ENCODE measurements at regions not wholly inside any gene's neighbourhood (a gene's known extent, or its start where the extent isn't known, plus 50 kb on each side); places are given as distances from the start of the nearest gene placed in this dataset.

DNA sequence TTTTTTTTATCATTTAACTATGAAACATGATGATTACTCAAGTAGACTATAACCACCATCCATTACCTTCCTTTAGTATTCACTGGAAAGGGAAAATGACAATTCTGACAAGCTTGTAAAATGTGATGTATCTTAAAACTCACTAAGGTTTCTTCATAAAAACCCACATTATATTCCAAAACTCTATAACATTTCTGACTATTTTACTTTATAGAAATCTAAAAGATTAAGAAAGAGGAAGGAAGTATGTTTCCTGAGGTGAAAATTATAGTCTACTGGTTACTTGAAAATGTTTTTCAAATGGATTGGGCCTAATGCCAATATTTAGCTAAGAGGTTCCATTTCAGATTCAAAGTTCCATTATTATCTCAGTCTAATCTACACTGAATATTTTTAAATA lies 1982.2 kb upstream of the C9orf72 start:
- H3K27ac ChIP-seq = no peak overlapping the region
- H3K9me3 ChIP-seq = no peaks in the 10 kb centered on the region
- DNase-seq (ENCODE audit: low spot score) = no peak
- TF ChIP-seq POLR2AphosphoS5 (IDR thresholded peaks at IDR 0.05) = no peak
- TF ChIP-seq, protein P1, sequence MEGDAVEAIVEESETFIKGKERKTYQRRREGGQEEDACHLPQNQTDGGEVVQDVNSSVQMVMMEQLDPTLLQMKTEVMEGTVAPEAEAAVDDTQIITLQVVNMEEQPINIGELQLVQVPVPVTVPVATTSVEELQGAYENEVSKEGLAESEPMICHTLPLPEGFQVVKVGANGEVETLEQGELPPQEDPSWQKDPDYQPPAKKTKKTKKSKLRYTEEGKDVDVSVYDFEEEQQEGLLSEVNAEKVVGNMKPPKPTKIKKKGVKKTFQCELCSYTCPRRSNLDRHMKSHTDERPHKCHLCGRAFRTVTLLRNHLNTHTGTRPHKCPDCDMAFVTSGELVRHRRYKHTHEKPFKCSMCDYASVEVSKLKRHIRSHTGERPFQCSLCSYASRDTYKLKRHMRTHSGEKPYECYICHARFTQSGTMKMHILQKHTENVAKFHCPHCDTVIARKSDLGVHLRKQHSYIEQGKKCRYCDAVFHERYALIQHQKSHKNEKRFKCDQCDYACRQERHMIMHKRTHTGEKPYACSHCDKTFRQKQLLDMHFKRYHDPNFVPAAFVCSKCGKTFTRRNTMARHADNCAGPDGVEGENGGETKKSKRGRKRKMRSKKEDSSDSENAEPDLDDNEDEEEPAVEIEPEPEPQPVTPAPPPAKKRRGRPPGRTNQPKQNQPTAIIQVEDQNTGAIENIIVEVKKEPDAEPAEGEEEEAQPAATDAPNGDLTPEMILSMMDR (IDR thresholded peaks at IDR 0.05) = no peak
- no peak for TF ChIP-seq POLR2A (IDR thresholded peaks at IDR 0.05)
- no peaks in the 10 kb centered on the region for H3K4me1 ChIP-seq (replicated peaks)
- no peak overlapping the region for H3K4me3 ChIP-seq
- H3K27me3 ChIP-seq (replicated peaks; ENCODE audit: insufficient read depth) = no peaks in the 10 kb centered on the region
- H3K36me3 ChIP-seq = no peaks in the 10 kb centered on the region
- intact Hi-C loops (cut with DNase I) = no loop called here

DNA sequence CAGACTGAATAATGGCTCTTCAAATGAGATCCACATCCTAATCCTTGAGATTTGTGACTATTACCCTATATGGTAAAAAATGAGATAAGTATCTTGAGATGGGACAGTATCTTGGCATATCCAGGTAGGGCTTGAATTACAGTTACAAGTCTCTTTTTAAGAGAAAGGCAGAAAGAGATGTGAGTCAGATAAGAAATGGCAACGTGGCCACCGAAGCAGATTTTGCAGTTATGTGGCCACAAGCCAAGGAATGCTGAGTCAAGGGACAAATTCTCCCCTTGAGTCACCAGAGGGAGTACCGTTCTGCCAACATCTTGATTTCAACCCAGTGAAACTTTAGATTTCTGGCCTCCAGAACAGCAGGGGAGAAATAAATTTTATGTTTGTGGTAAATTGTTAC lies 1983.0 kb upstream of the C9orf72 start:
- Histone ChIP-seq H3K27me3 (replicated peaks; ENCODE audit: insufficient read depth) (no peaks in the 10 kb centered on the region), H3K4me1 (replicated peaks) (no peaks in the 10 kb centered on the region), H3K4me3 (no peak overlapping the region), H3K9me3 (no peaks in the 10 kb centered on the region), H3K27ac (no peak overlapping the region), H3K36me3 (no peaks in the 10 kb centered on the region)
- TF ChIP-seq POLR2AphosphoS5 (IDR thresholded peaks at IDR 0.05) (no peak), POLR2A (IDR thresholded peaks at IDR 0.05) (no peak)
- TF ChIP-seq, protein P1 (IDR thresholded peaks at IDR 0.05) = no peak
- no peak for DNase-seq (ENCODE audit: low spot score)
- intact Hi-C loops (cut with DNase I) = no loop called here
- 15% methylated on average over 3 of the region's 3 CpGs for WGBS

DNA sequence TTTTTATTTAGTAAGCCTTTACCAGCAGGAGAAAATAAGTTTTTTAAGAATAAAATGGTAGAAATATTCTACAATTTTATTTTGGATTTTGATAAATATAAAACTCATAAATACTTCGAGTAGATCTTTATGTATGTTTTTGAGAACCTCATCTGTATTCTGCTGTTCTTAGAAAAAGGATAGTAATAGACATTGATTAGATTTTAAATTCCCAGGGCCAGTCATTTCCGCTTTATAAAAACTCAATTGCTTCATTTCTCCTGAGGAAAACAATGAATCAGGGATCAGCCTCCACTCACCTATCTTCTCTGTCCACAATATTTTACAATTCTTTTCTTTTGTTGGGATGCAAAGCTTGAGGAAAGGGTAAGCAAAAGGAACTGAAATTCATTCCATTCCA lies 1983.5 kb upstream of the C9orf72 start:
- H3K27ac ChIP-seq = no peak overlapping the region
- no peaks in the 10 kb centered on the region for H3K9me3 ChIP-seq
- 86% methylated on average over 2 of the region's 2 CpGs for WGBS
- no peak for DNase-seq (ENCODE audit: low spot score)
- TF ChIP-seq, protein P1 (IDR thresholded peaks at IDR 0.05) = no peak
- TF ChIP-seq POLR2A (IDR thresholded peaks at IDR 0.05) (no peak), POLR2AphosphoS5 (IDR thresholded peaks at IDR 0.05) (no peak)
- no peaks in the 10 kb centered on the region for H3K36me3 ChIP-seq
- intact Hi-C loops (cut with DNase I) = no loop called here
- no peaks in the 10 kb centered on the region for H3K27me3 ChIP-seq (replicated peaks; ENCODE audit: insufficient read depth)
- H3K4me3 ChIP-seq = no peak overlapping the region
- H3K4me1 ChIP-seq (replicated peaks) = no peaks in the 10 kb centered on the region

DNA sequence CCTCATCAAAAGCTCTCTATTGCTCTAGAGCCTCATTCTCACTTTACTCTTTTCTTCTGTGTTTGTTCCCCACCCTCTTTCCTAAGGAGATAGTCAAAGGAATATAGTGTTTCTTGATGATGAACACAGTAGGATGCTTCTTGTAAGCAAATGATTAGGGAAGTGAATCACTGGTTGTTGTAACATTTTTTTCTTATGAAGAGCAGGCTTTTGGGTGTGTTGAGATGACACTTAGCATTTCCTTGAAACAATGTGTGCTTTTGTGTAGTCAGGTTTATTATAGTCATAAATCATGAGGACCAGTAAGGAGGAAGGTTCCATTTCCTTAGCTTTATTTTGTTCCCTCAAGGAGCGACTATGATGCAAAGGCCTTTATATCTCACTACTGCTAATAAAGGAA lies 1991.3 kb upstream of the C9orf72 start:
- H3K27me3 ChIP-seq (replicated peaks; ENCODE audit: insufficient read depth) = no peaks in the 10 kb centered on the region
- no peak for TF ChIP-seq POLR2A (IDR thresholded peaks at IDR 0.05)
- TF ChIP-seq POLR2AphosphoS5 (IDR thresholded peaks at IDR 0.05) = no peak
- TF ChIP-seq, protein P1 (IDR thresholded peaks at IDR 0.05) = no peak
- H3K27ac ChIP-seq = no peak overlapping the region
- WGBS = 27% methylated on average over 1 of the region's 1 CpG
- no peaks in the 10 kb centered on the region for H3K4me1 ChIP-seq (replicated peaks)
- no peak for DNase-seq (ENCODE audit: low spot score)
- intact Hi-C loops (cut with DNase I) = no loop called here
- H3K36me3 ChIP-seq = no peaks in the 10 kb centered on the region
- H3K9me3 ChIP-seq = no peaks in the 10 kb centered on the region
- H3K4me3 ChIP-seq = no peak overlapping the region

DNA sequence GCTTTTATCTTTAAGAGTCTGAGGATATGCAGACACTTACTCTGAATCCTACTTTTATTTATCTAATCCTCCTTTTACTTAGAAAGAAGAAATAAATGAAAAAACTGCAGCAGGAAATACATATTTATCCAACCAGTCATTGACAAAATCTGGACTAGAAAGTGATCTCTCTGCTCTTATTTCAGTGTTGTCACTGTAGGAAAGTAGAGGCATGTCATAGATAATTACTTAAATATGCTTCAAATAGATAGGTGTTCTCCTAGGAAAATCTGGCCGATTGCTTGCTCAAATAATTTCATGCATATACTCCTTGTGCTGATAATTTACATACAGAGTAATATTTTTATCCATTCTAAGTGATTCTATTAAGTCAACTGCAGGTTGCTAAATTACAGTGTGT lies 2001.9 kb upstream of the C9orf72 start:
- no peak for TF ChIP-seq POLR2A (IDR thresholded peaks at IDR 0.05)
- TF ChIP-seq, protein P1 (IDR thresholded peaks at IDR 0.05) = no peak
- TF ChIP-seq POLR2AphosphoS5 (IDR thresholded peaks at IDR 0.05) = no peak
- Histone ChIP-seq H3K9me3 (no peaks in the 10 kb centered on the region), H3K27ac (no peak overlapping the region), H3K36me3 (no peaks in the 10 kb centered on the region), H3K4me1 (replicated peaks) (no peaks in the 10 kb centered on the region), H3K27me3 (replicated peaks; ENCODE audit: insufficient read depth) (no peaks in the 10 kb centered on the region), H3K4me3 (no peak overlapping the region)
- no peak for DNase-seq (ENCODE audit: low spot score)
- WGBS = 86% methylated on average over 1 of the region's 1 CpG
- intact Hi-C loops (cut with DNase I) = no loop called here

Measured in prostate gland (tissue), 2 donors.